KMS-11 (cell line): ENCODE measurements at regions not wholly inside any gene's neighbourhood (a gene's known extent, or its start where the extent isn't known, plus 50 kb on each side); places are given as distances from the start of the nearest gene placed in this dataset.

ENCODE experiments used
- H2AFZ ChIP-seq: fragments of 200-600 bp; sonication (generic); 2 replicates; pipeline ENCODE4 v1.6.1; 2016; ENCODE audit warnings: antibody characterized with exemption, mixed run types, low read depth
- H3K27ac ChIP-seq: fragments of 200-600 bp; sonication (generic); 2 replicates; pipeline ENCODE4 v1.6.1; 2016; ENCODE audit warnings: mild to moderate bottlenecking, mixed run types
- H3K27me3 ChIP-seq: fragments of 200-600 bp; sonication (generic); 2 replicates; pipeline ENCODE4 v1.6.1; 2017; ENCODE audit warnings: mild to moderate bottlenecking, low read depth, mixed run types, moderate library complexity; ENCODE audit not compliant: insufficient read depth
- H3K36me3 ChIP-seq: fragments of 200-600 bp; sonication (generic); 2 replicates; pipeline ENCODE4 v1.6.1; 2017; ENCODE audit warnings: mild to moderate bottlenecking, mixed run types; ENCODE audit not compliant: insufficient read depth
- H3K4me1 ChIP-seq: fragments of 200-600 bp; sonication (generic); 2 replicates; pipeline ENCODE4 v1.6.1; 2016; ENCODE audit warnings: mild to moderate bottlenecking, low read depth, mixed run types; ENCODE audit not compliant: poor library complexity, severe bottlenecking
- H3K4me2 ChIP-seq: fragments of 200-600 bp; sonication (generic); 2 replicates; pipeline ENCODE4 v1.7.0; 2016; ENCODE audit warnings: mild to moderate bottlenecking, mixed run types
- H3K4me3 ChIP-seq: fragments of 200-600 bp; sonication (generic); IDR thresholded peaks from 2 replicates; pipeline ENCODE4 v1.6.1; 2017; ENCODE audit warnings: low read depth, low read length, mixed read lengths; ENCODE audit not compliant: insufficient read depth
- H3K79me2 ChIP-seq: fragments of 200-600 bp; sonication (generic); 2 replicates; pipeline ENCODE4 v1.6.1; 2016; ENCODE audit warnings: low read depth, mixed run types; ENCODE audit not compliant: insufficient read depth
- H3K9ac ChIP-seq: fragments of 200-600 bp; sonication (generic); 2 replicates; pipeline ENCODE4 v1.6.1; 2016; ENCODE audit warnings: mild to moderate bottlenecking, mixed run types
- H4K20me1 ChIP-seq: fragments of 200-600 bp; sonication (generic); 2 replicates; pipeline ENCODE4 v1.6.1; 2016; ENCODE audit warnings: mild to moderate bottlenecking, mixed run types; ENCODE audit not compliant: insufficient read depth
- CTCF ChIP-seq: fragments of 200-600 bp; sonication (generic); conservative IDR thresholded peaks from 2 replicates; pipeline ENCODE4 v1.6.1; 2017; ENCODE audit warnings: low read depth, mild to moderate bottlenecking, antibody characterized with exemption, low read length, moderate library complexity, mixed read lengths

GRCh38 chr22:27295040-27295439 is 506.5 kb downstream of the MN1 start:
- Histone ChIP-seq H3K9ac (no peak overlapping the region), H3K27me3 (peaks cover 47% of the 10 kb centered on the region), H3K4me1 (no peaks in the 10 kb centered on the region), H3K27ac (no peak overlapping the region), H4K20me1 (no peaks in the 10 kb centered on the region), H2AFZ (no peak overlapping the region), H3K4me3 (no peak overlapping the region), H3K4me2 (no peak overlapping the region), H3K79me2 (no peaks in the 10 kb centered on the region), H3K36me3 (no peaks in the 10 kb centered on the region)
- TF ChIP-seq CTCF, result no peak

- H3K4me1 ChIP-seq, result no peaks in the 10 kb centered on the region
- no peak overlapping the region for H3K27ac ChIP-seq
- H3K36me3 ChIP-seq, result no peaks in the 10 kb centered on the region
- H3K4me3 ChIP-seq, result no peak overlapping the region
- no peak for TF ChIP-seq CTCF
- peaks cover 50% of the 10 kb centered on the region for H3K27me3 ChIP-seq
- no peaks in the 10 kb centered on the region for H3K79me2 ChIP-seq
- H3K4me2 ChIP-seq, result no peak overlapping the region
- H4K20me1 ChIP-seq, result no peaks in the 10 kb centered on the region
- H2AFZ ChIP-seq, result no peak overlapping the region
- H3K9ac ChIP-seq, result no peak overlapping the region
Observed at GRCh38 chr22:27295605-27296004, 506.0 kb downstream of the MN1 start.

GRCh38 chr22:27296091-27296675 is 505.4 kb downstream of the MN1 start:
- no peaks in the 10 kb centered on the region for H3K79me2 ChIP-seq
- H3K9ac ChIP-seq, result no peak overlapping the region
- no peaks in the 10 kb centered on the region for H3K4me1 ChIP-seq
- no peak overlapping the region for H2AFZ ChIP-seq
- no peak overlapping the region for H3K4me3 ChIP-seq
- no peaks in the 10 kb centered on the region for H4K20me1 ChIP-seq
- H3K27me3 ChIP-seq, result peaks cover 54% of the 10 kb centered on the region
- H3K36me3 ChIP-seq, result no peaks in the 10 kb centered on the region
- H3K27ac ChIP-seq, result no peak overlapping the region
- no peak overlapping the region for H3K4me2 ChIP-seq
- TF ChIP-seq CTCF, result no peak

- Histone ChIP-seq H2AFZ (no peak overlapping the region), H3K36me3 (no peaks in the 10 kb centered on the region), H4K20me1 (no peaks in the 10 kb centered on the region), H3K4me1 (no peaks in the 10 kb centered on the region), H3K79me2 (no peaks in the 10 kb centered on the region), H3K4me2 (no peak overlapping the region), H3K9ac (no peak overlapping the region), H3K4me3 (no peak overlapping the region), H3K27me3 (peaks cover 54% of the 10 kb centered on the region), H3K27ac (no peak overlapping the region)
- TF ChIP-seq CTCF, result no peak
Observed at GRCh38 chr22:27297125-27297524, 504.4 kb downstream of the MN1 start.

GRCh38 chr22:27298332-27298731 is 503.2 kb downstream of the MN1 start:
- Histone ChIP-seq H3K27me3 (peaks cover 54% of the 10 kb centered on the region), H3K79me2 (no peaks in the 10 kb centered on the region), H3K4me2 (no peak overlapping the region), H3K27ac (no peak overlapping the region), H3K4me3 (no peak overlapping the region), H4K20me1 (no peaks in the 10 kb centered on the region), H3K36me3 (no peaks in the 10 kb centered on the region), H3K4me1 (no peaks in the 10 kb centered on the region), H2AFZ (no peak overlapping the region), H3K9ac (no peak overlapping the region)
- TF ChIP-seq CTCF, result no peak
